ENCODE measurements at regions not wholly inside any gene's neighbourhood (a gene's known extent, or its start where the extent isn't known, plus 50 kb on each side); places are given as distances from the start of the nearest gene placed in this dataset.

DNA sequence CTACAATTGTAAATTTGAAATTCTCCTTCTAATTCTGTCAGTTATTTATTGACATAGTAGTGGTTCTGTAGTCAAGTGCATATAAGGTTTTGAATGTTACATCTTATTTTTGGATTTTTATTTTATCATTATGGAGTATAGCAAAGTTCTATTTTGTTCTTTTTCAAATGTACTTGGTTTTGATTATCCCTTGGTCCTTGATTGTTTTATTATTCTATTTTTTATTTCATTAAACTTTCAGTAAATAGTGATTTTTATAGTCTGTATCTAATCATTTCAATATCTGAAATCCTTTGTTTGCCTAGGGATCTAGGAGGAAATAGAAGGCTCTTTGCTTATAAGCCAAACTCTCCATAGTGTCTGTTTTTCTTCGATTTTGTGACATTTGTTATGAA is 87.8 kb downstream of the HFE start:
- TF ChIP-seq, protein P1, sequence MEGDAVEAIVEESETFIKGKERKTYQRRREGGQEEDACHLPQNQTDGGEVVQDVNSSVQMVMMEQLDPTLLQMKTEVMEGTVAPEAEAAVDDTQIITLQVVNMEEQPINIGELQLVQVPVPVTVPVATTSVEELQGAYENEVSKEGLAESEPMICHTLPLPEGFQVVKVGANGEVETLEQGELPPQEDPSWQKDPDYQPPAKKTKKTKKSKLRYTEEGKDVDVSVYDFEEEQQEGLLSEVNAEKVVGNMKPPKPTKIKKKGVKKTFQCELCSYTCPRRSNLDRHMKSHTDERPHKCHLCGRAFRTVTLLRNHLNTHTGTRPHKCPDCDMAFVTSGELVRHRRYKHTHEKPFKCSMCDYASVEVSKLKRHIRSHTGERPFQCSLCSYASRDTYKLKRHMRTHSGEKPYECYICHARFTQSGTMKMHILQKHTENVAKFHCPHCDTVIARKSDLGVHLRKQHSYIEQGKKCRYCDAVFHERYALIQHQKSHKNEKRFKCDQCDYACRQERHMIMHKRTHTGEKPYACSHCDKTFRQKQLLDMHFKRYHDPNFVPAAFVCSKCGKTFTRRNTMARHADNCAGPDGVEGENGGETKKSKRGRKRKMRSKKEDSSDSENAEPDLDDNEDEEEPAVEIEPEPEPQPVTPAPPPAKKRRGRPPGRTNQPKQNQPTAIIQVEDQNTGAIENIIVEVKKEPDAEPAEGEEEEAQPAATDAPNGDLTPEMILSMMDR (conservative IDR thresholded peaks at IDR 0.05): no peak
- no peaks in the 10 kb centered on the region for H3K27me3 Mint-ChIP-seq (ENCODE audit: low read depth)
- no peaks in the 10 kb centered on the region for H4K20me1 ChIP-seq (ENCODE audit: control insufficient read depth, insufficient read depth, insufficient read length)
- peaks cover 6% of the 10 kb centered on the region for H3K23me2 ChIP-seq (ENCODE audit: insufficient read length, low read depth, low read length, poor library complexity, severe bottlenecking)
- no peak overlapping the region for H2BK15ac ChIP-seq (ENCODE audit: low read depth, low read length)
- no peak overlapping the region for H2AFZ ChIP-seq (ENCODE audit: low read length)
- no peak overlapping the region for H2BK12ac ChIP-seq (ENCODE audit: insufficient read length, low read depth, low read length)
- no peak overlapping the region for H2BK5ac ChIP-seq (ENCODE audit: insufficient read length, low read length)
- H3K56ac ChIP-seq (ENCODE audit: insufficient read length, low read depth, low read length): no peak overlapping the region
- no peaks in the 10 kb centered on the region for H3K9me3 Mint-ChIP-seq
- H3K79me2 ChIP-seq (ENCODE audit: insufficient read depth, low read length): no peaks in the 10 kb centered on the region
- no peak overlapping the region for H3K4me2 ChIP-seq (ENCODE audit: insufficient read depth, insufficient read length, low read length)
- no peak overlapping the region for H4K8ac ChIP-seq (replicated peaks; ENCODE audit: insufficient read length, low read depth, low read length)
- no peak overlapping the region for H2BK20ac ChIP-seq (ENCODE audit: low read depth, low read length, poor library complexity, severe bottlenecking)
- no peak overlapping the region for H2BK120ac ChIP-seq (ENCODE audit: low read depth, low read length, poor library complexity, severe bottlenecking)
- no CpG with 5 or more reads among the region's 1 CpG for WGBS (ENCODE audit: extremely low coverage, insufficient read length, low lambda C conversion rate)
- no peak overlapping the region for H3K18ac ChIP-seq (ENCODE audit: insufficient read length, low read depth, low read length)
- H3K27ac Mint-ChIP-seq: no peak overlapping the region; a peak in 1 of 7 replicates
- no peak for DNase-seq
- peaks cover 2% of the 10 kb centered on the region; the same call in 1 of the 2 replicates for H3K4me1 ChIP-seq (ENCODE audit: insufficient read depth, low read length)
- H4K5ac ChIP-seq (ENCODE audit: insufficient read length, low read depth, low read length): no peak overlapping the region
- H3K27me3 ChIP-seq (ENCODE audit: insufficient read depth, low read length): no peaks in the 10 kb centered on the region
- no peak overlapping the region for H3K27ac ChIP-seq (ENCODE audit: insufficient read length, low read depth, low read length)
- no peaks in the 10 kb centered on the region for H3K79me1 ChIP-seq (ENCODE audit: insufficient read depth, low read depth, low read length, poor library complexity, severe bottlenecking)
- no peak overlapping the region for H3K4ac ChIP-seq (ENCODE audit: low read depth, low read length)
- H4K91ac ChIP-seq (ENCODE audit: insufficient read length, low read depth, low read length): no peak overlapping the region
- H2AK5ac ChIP-seq (ENCODE audit: insufficient read length, low read length): no peak overlapping the region
- peaks cover 0 to 6% (median 0%) of the 10 kb centered on the region in 3 experiments; a peak in 3 of 7 replicates for H3K36me3 Mint-ChIP-seq (ENCODE audit: insufficient read depth in 1 of 3, low read depth in 3 of 3)
- H3K9ac ChIP-seq (ENCODE audit: extremely low read depth, insufficient read length, low read length): no peak overlapping the region
- peaks cover 19 to 31% of the 10 kb centered on the region in 2 experiments for H3K4me1 Mint-ChIP-seq
- peak overlapping the region in 1 of 2 experiments; percentile 57; a peak in 2 of 5 replicates for H3K4me3 Mint-ChIP-seq
- no peak overlapping the region for H3T11ph ChIP-seq (ENCODE audit: low read length)
- no peak overlapping the region for H3K23ac ChIP-seq (ENCODE audit: insufficient read length, low read depth, low read length)
- no peak overlapping the region for H3K14ac ChIP-seq (ENCODE audit: insufficient read depth, low read length)
- H3K9me3 ChIP-seq (ENCODE audit: control insufficient read depth, low read depth, low read length): no peaks in the 10 kb centered on the region

Data from H9 (cell line).